HG02571 (cell line): ENCODE measurements at regions not wholly inside any gene's neighbourhood (a gene's known extent, or its start where the extent isn't known, plus 50 kb on each side); places are given as distances from the start of the nearest gene placed in this dataset.
"Not testable (repeated sequence)": the region's sequence is repeated elsewhere in the genome, so short reads cannot be mapped to it uniquely, and the experiment has no call there.

Experiments
- ATAC-seq: cut with Tn5 transposase; IDR thresholded peaks from one replicate; pipeline ENCODE4 v1.9.1; 2021; ENCODE audit warnings: mild to moderate bottlenecking, moderate library complexity; ENCODE audit not compliant: unreplicated experiment

DNA sequence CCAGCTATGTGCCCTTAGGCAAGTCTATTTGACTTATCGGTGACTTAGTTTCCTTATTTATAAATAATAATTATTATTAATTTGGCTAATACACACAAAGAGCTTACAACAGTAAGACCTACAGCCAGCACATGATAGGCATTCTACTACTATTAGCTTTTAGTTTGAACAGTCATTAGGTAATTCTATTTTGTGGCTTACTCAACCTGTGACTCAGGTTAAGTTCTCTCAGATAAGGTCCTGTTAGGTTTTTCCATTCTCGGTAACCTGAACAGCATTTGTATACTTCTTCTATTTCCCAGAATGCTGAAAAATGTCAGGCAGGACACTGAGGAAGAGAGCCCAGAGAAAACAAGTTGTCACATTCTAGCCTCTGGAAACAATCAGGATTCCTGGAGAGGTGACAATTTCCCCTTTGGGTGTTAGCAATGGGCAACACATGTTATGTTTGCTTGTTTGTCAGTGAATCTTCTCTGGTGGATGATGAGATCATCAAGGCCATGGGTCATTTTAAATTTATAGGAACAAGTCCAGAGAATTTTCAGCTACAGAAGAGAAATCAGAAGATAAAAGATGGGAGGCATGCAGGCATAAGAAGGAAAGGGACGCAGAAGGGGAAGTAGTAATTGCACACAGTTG is 2144.7 kb downstream of the PCDH7 start:
- no peak for ATAC-seq

DNA sequence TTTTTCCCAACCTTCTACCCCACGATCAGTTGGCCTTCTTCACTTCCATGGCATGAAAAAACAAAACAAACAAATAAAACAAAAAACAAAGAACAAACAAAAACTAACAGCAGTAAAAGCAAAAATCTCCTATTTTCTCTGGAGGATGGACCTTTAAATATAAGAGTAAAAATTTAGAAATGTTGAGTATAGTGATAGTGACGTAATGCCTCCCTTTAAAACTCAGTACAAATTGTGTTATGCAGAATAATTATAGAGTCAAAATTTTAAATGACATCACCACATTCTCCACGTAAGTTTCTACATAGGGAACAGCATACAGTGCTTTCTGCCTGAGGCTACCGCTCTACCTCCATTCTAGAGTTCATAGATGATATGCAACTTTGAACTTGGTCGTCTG is 2156.4 kb downstream of the PCDH7 start:
- no peak for ATAC-seq

DNA sequence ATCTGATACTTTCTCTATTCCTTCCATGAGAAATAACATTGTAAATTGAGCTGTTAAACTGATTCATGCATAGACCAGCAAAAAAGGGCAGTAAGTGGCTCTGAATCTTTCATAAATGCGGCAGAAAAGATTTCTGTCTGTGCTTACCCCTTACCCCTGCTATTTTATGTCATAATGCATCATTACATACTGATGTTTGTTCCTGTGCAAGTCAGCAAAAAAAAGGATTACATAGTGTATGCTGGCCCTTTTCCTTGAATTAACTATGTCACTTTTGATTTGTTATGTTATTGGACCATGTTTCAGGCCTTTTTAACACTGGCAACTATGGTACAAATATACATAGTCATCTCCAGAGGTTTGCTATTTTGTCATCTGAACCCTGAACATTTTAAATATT is 2159.7 kb downstream of the PCDH7 start:
- no peak for ATAC-seq

DNA sequence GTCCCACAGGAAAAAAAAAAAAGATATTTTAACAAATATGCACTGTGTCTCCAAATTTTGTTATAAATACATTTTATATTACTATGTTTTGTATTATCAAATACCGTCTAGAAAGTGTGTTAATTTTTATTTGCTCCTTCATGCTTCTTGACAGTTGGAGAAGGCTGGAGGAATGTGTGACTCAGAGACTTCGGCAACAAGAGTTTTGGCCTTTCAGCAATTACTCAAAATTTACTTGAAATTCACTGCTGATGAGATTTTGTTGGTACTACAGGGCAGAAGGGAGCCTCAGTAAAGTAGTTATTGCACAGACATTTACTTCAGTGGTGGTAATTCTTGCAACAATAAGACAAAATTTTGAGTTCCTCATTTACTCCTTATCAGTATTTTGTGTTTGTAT is 2164.0 kb downstream of the PCDH7 start:
- no peak for ATAC-seq

DNA sequence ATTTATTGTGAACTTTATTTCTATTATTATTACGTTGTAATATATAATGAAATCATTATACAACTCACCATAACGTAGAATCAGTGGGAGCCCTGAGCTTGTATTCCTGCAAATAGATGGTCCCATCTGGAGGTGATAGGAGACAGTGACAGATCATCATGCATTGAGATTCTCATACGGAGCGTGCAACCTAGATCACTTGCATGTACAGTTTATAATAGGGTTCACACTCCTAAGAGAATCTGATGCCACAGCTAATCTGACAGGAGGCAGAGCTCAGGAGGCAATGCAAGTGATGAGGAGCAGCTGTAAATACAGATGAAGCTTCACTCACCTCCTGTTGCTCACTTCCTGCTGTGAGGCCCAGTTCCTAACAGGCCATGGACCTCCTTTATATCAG is 2170.2 kb downstream of the PCDH7 start:
- no peak for ATAC-seq

DNA sequence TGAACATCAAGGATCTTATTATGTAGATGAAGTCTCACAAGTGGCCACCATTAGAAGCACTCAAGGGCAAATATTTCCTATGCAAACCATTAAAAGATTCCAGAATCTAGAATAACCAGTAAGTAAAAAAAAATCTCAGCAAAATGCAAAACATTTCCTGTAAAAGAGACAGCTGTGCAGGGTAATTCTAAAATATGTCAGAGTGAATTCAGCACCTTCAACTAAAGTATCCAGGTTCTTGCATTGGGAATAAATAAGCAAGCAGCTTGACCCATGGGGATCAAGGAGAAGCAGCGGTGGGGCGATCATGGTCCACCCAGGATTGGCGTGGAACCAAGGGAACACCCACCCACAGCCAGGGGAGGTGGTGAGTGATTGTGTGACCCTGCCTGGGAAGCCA is 2188.9 kb downstream of the PCDH7 start:
- ATAC-seq = no peak

DNA sequence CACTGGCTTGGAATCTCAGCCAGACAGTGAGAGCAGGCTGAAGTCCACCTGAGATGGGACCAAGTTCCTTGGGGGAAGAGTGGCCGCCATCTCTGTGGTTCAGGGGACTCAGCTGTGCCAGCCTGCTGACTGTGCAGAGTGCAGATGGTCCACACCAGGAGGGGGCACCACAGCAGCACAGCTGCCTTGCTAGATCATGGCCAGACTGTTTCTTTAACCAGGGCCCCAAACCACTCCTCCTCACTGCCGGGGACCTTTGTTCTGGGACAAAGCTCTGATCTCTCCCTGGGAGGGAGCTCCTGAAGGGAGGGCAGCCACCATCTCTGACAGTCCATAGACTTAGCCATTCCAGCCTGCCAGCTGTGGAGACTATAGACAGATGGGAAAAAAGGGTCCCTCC is 2189.6 kb downstream of the PCDH7 start:
- no peak for ATAC-seq

DNA sequence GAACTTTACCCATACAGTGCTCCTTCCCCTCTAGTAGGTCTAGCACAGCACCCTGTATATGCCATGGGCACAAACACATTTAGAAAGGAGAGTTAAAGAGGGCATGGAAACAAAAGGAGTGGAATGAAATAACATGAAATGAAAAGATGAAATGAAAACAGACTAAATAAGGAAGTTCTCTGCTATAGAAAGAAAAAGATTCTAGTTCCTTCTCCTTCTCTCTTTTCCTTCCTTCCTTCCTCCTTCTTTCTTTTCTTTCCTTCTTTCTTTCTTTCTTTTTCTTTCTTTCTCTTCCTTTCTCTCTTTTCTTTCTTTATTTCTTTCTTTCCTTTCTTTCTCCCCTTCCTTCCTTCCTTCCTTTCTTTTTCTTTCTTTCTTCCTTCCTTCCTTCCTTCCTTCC is 2197.4 kb downstream of the PCDH7 start:
- ATAC-seq = no peak

DNA sequence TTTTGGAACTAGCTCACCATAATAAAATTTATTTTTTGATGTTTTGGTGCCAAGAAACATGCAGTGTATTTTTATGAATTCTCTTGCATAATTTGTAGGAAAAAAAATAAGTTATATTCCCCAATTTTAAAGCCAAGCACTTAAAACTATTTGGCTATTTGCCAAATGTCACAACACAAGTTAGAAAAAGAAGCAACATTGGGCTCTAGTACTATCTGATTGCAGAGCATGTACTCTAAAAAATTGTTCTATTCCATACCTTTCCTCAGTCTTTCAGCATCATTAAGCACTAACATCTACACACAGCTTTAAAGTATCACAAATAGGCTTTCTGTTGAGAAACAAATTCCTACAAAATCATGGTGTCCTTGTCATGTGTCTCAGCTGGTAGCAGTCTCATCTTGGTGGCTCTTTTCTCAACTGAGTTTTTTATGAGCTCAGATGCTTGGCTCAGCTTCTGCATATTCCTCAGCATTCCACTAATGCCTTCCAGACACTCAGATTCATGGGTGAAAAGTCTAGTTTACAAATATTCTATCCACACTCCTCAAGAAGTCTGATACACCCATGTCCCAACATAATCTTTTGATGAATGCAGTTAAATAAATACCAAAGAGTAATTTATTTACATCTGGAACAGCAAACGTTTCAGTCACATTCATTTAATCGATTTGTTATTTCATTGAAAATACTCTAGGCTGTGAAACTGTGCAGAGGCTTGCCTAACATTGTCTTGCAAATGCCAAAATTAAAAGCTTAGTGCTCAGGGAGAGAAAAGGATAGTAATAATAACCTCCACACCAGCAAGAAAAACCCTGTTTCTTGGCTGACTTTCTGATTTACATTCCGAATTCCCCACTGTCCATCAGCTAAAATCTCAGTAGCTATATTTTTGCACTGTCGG is 2209.9 kb downstream of the PCDH7 start:
- ATAC-seq = no peak

DNA sequence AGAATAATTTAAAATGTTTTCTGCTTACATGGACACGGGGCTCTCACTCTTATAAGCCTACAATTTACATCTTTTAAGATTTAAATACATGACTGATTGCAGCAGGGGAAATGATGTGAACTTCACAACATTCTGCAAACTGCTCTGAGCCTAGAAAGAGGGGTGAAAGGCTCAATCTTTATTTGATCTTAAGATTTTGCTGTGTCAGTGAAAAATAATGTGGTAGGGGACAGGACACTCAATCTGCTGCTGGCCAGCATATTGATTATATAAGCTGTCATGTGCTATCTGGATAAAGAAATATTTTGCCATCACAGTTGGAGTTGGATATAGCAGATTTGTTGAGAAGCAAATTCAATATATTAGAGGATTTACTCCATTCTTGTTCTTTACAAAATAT is 2210.5 kb downstream of the PCDH7 start:
- ATAC-seq = no peak

DNA sequence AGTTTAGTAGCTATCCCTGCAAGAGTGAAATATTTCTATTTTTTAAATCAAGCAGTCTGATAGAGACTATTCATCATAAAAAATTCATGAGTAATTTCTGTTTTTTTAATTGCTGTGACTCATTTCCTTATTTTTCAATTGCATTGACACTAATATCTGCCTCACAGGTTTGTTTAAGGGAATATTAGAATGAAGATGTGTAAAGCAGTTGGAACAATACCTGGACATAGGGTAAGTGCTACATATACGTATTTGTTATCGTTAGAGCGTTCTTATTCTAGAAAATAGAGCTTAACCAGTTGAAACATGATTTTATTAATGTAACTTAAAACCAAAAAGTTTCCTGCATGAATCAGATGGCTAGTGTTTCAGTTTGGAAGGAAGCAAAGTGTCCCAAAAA is 2211.3 kb downstream of the PCDH7 start:
- no peak for ATAC-seq

DNA sequence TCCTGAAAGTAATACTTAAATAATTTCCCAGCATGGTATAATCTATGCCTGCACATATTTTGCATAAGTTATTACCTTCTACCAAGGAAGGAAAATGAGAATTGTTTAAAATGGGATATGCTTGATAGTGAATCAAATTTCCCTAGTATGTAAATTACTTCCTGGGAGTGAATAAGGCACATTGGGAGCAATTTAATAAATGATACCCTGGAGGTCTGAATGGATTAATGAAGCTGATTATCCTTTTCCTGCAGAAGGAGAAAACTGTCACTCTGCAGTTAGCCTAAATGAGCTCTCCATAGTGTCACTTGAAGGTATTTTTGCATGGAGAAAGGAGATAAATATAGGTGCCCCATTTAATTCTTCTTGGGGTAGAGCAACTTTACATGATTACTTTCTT is 2212.0 kb downstream of the PCDH7 start:
- ATAC-seq = no peak

DNA sequence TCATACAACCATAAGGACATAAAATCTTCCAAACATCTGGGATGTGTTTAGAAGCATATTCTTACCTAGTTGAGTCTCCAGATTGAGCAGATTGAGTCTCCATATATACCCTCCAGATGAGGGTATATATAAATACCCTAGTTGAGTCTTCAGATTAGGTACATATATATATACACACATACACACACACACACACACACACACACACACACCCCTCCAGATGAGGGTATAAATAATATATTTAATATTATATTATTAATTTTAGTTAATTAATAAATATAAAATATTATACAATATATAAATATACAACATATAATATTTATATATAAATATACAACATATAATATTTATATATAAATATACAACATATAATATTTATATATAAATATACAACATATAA is 2219.1 kb downstream of the PCDH7 start:
- not testable (repeated sequence) for ATAC-seq

DNA sequence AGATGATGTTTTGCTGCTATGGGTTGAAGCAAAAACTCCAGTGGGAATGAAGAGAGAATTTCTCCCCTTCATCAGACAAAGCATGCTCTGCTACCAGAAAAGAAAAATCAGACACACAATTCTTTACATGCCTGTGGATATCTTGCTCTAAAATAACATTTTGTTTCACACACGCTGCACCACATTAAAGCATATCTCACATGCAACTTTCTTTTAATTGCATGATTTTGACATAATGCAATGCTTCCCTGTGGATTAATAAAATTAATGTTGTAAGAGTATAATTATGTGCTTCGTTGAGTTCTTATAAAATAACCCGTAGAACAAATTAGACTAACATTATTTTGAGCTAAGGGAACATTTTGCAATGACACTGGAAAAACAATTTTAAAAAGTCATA is 2230.7 kb downstream of the PCDH7 start:
- ATAC-seq = no peak

DNA sequence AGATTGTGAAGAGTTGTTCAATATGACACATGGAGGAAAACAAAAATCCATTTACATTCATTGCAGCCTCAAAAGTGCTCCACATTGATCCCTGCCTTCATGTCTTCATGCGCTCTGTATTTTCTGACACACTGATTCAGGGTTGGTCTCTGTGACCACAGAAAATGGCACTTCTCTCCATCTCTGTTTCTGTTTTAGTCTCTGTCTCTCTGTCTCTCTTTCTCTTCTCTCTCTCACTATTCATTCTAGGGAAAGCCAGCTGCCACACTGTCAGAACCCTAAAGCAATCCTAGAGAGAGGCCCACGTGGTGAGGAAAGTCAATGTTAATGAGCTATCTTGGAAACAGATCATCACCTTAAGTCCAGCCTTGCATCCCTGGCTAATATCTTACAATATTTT is 2238.4 kb downstream of the PCDH7 start:
- ATAC-seq = no peak

DNA sequence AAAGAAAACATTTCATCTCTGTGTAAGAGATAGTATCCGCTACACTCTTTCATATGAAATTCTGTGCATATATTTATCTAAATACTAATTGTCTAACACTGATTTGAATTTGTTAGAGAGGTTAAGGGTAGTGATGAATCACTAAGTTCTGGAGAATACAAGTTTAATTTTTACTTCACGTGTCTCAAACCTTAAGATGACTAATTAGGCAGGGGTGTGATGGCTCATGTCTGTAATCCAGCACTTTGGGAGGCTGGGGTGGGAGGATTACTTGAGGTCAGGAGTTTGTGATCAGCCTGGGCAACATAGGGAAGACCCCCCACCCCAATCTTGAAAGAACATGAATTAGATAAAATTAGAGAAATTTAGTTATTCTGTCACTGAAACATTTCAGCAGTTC is 2241.9 kb downstream of the PCDH7 start:
- ATAC-seq = no peak

DNA sequence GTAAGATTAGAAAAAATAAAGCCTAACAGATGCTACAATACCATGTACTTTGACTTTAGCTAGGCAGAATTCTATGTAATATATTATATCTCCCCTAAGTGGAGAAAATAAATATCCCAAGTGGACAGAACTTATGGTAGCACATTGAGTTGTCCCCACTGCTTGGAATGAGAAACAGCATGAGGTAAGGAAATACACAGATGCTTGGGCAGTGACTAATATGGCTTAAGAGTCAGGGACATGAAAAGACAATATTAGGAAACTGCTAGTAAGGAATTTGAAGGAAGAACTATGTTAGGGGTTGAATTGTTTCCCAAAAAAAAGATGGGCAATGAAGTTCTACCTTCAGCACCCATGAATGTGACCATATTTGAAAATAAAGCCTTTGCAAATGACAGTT is 2265.1 kb downstream of the PCDH7 start:
- ATAC-seq = no peak

DNA sequence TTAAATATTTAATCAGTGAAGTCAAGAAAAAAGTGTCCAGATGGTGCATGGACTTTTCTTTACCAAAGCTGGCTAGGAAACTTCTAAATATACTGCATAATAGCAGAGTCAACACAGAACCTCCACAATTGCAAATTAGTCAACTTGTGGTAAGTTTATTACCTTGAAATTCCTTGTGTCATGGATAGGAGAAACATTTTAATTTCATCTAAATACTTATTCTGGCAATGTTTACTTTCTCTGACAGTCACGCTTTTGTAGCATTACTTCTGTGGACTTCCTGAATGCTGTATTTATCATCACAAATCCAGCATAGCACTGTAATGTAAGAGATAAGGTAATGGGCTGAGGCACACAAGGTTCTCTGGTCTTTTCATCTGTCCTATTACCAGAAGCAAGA is 2266.1 kb downstream of the PCDH7 start:
- ATAC-seq = no peak

DNA sequence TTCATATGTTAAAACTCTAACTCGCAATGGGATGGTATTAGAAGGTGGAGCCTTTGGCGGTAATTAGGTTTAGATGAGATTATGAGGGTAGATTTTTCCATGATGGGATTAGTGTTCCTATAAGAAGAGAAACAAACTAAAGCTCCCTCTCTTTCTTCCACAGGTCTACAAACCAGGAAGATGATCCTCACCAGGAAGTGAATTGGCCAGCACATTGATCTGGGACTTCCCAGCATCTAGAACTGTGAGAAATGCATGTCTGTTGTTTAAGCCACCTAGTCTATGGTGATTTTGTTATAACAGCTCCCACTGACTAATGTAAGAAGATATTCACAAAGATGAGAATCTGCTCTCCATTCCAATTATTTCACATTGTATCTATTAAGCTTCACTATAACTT is 2266.9 kb downstream of the PCDH7 start:
- no peak for ATAC-seq

DNA sequence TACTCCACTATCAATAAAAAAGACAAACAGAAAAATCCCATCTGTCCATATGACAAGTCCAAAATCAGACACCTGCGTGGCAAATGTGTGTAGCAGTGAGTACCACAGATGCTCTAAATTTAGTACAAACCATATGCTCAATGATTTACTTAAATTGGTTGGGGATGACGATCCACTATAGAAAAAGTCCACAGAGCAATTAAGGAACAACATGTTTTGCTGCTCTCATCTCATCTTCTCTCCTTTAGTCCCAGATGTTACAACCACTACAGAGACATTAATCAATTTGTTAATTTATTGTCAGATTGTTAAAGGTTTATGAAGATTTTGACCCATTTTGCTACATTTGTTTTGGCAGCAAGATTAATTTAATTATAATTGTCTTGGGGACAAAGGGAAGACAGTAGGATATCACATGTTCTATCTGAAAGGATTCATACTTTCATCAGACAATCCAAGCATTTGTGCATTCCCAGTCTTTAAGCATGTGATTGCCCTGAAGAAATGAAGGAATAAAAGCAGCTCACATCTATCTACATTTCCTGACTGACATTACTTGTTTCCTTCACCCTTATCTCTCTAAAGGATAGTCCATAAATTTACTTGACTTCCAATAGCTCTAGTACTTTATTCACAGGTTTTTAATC is 2268.1 kb downstream of the PCDH7 start:
- ATAC-seq = no peak

DNA sequence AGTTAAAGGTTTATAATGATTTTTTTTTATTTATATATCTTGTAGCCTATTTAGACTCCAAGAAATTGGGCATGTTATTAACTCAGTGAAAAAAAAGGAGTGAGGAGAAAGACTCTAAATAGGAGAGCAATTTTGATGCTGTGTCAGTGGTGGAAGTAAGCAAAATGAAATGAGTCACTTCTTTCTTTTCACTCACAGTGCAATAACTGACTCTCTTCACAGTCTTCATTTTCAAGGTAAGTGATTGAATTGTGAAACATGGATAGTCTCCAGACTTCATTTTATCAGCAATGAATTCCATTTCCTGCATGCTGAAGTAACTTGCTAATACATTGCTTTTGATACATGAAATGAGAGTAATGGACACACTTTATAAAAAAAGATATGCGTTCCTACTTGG is 2271.5 kb downstream of the PCDH7 start:
- ATAC-seq = no peak
